SK-N-SH treated with all-trans-retinoic acid at 6 μM for 48 hours (cell line): ENCODE measurements at regions not wholly inside any gene's neighbourhood (a gene's known extent, or its start where the extent isn't known, plus 50 kb on each side); places are given as distances from the start of the nearest gene placed in this dataset.

Experiments
- ATAC-seq: fragments of 200-7000 bp; cut with Tn5 transposase; 3 replicates; pipeline ENCODE4 v1.9.1; 2020; ENCODE audit warnings: mild to moderate bottlenecking, moderate library complexity
- ARNTL ChIP-seq: fragments of 450-650 bp; formaldehyde crosslinking; IDR thresholded peaks from 2 replicates; pipeline ENCODE4 v1.5.0; 2020; ENCODE audit warnings: low read depth, mild to moderate bottlenecking, moderate library complexity, borderline replicate concordance
- BACH2 ChIP-seq: fragments of 250-450 bp; sonication (Bioruptor Pico); IDR thresholded peaks from 2 replicates; pipeline ENCODE4 v1.9.0; 2021; ENCODE audit warnings: mild to moderate bottlenecking, borderline replicate concordance
- CSDC2 ChIP-seq: fragments of 250-450 bp; sonication (Bioruptor Pico); IDR thresholded peaks from 2 replicates; pipeline ENCODE4 v1.5.0; 2020; ENCODE audit warnings: mild to moderate bottlenecking, moderate library complexity
- ESRRG ChIP-seq: fragments of 250-450 bp; sonication (Bioruptor Pico); IDR thresholded peaks from 2 replicates; pipeline ENCODE4 v1.6.1; 2021; ENCODE audit warnings: mild to moderate bottlenecking
- GLIS3 ChIP-seq: fragments of 250-450 bp; sonication (Bioruptor Pico); IDR thresholded peaks from 2 replicates; pipeline ENCODE4 v1.5.0; 2020; ENCODE audit warnings: mild to moderate bottlenecking, moderate library complexity
- ISL1 ChIP-seq: fragments of 250-450 bp; sonication (Bioruptor Pico); IDR thresholded peaks from 2 replicates; pipeline ENCODE4 v2.1.2; 2022; ENCODE audit warnings: mild to moderate bottlenecking, moderate library complexity
- OSR1 ChIP-seq: fragments of 250-450 bp; sonication (Bioruptor Pico); IDR thresholded peaks from 2 replicates; pipeline ENCODE4 v1.8.0; 2022; ENCODE audit warnings: moderate library complexity, mild to moderate bottlenecking, inconsistent platforms
- PPARA ChIP-seq: fragments of 250-450 bp; sonication (Bioruptor Pico); IDR thresholded peaks from 2 replicates; pipeline ENCODE4 v1.5.0; 2020; ENCODE audit warnings: mild to moderate bottlenecking, borderline replicate concordance
- RARB ChIP-seq: fragments of 250-450 bp; sonication (Bioruptor Pico); IDR thresholded peaks from 2 replicates; pipeline ENCODE4 v1.8.0; 2021; ENCODE audit warnings: mild to moderate bottlenecking, moderate library complexity
- SNAI2 ChIP-seq: fragments of 250-450 bp; sonication (Bioruptor Pico); IDR thresholded peaks from 2 replicates; pipeline ENCODE4 v1.5.0; 2020; ENCODE audit warnings: mild to moderate bottlenecking, moderate library complexity
- TCF4 ChIP-seq: fragments of 250-450 bp; sonication (Bioruptor Pico); IDR thresholded peaks from 2 replicates; pipeline ENCODE4 v1.8.0; 2021; ENCODE audit warnings: mild to moderate bottlenecking, moderate library complexity, borderline replicate concordance
- TOX ChIP-seq: fragments of 250-450 bp; sonication (Bioruptor Pico); IDR thresholded peaks from 2 replicates; pipeline ENCODE4 v1.8.0; 2021; ENCODE audit warnings: mild to moderate bottlenecking, moderate library complexity, borderline replicate concordance
- ZC3H10 ChIP-seq: fragments of 250-450 bp; sonication (Bioruptor Pico); IDR thresholded peaks from 2 replicates; pipeline ENCODE4 v1.5.1; 2021; ENCODE audit warnings: mild to moderate bottlenecking, moderate library complexity
- ZFP3 ChIP-seq: fragments of 250-450 bp; sonication (Bioruptor Pico); IDR thresholded peaks from 2 replicates; pipeline ENCODE4 v1.5.0; 2020; ENCODE audit warnings: mild to moderate bottlenecking, moderate library complexity
- ZFP30 ChIP-seq: fragments of 450-650 bp; formaldehyde crosslinking; IDR thresholded peaks from 2 replicates; pipeline ENCODE4 v1.5.0; 2022; ENCODE audit warnings: mild to moderate bottlenecking, moderate library complexity
- ZNF565 ChIP-seq: fragments of 450-650 bp; formaldehyde crosslinking; conservative IDR thresholded peaks from 2 replicates; pipeline ENCODE4 v1.5.0; 2020; ENCODE audit warnings: low read depth, mild to moderate bottlenecking, moderate library complexity
- ZNF70 ChIP-seq: fragments of 450-650 bp; formaldehyde crosslinking; IDR thresholded peaks from 2 replicates; pipeline ENCODE4 v1.5.0; 2020; ENCODE audit warnings: mild to moderate bottlenecking, moderate library complexity
- ZNF8 ChIP-seq: fragments of 450-650 bp; formaldehyde crosslinking; IDR thresholded peaks from 2 replicates; pipeline ENCODE4 v1.5.0; 2020; ENCODE audit warnings: mild to moderate bottlenecking, moderate library complexity
- TF ChIP-seq, protein P1 (sequence below): fragments of 250-450 bp; sonication (Bioruptor Pico); IDR thresholded peaks from 2 replicates; pipeline ENCODE4 v1.8.0; 2021; ENCODE audit warnings: low read depth, mild to moderate bottlenecking, moderate library complexity, borderline replicate concordance
- TF ChIP-seq, protein P2 (sequence below): fragments of 250-450 bp; sonication (Bioruptor Pico); IDR thresholded peaks from 2 replicates; pipeline ENCODE4 v1.5.1; 2021; ENCODE audit warnings: mild to moderate bottlenecking, moderate library complexity
- TF ChIP-seq, protein P3 (sequence below): fragments of 250-450 bp; sonication (Bioruptor Pico); IDR thresholded peaks from 2 replicates; pipeline ENCODE4 v1.5.0; 2020; ENCODE audit warnings: mild to moderate bottlenecking, moderate library complexity
- TF ChIP-seq, protein P4 (sequence below): fragments of 250-450 bp; sonication (Bioruptor Pico); IDR thresholded peaks from 2 replicates; pipeline ENCODE4 v1.8.0; 2020; ENCODE audit warnings: mild to moderate bottlenecking, moderate library complexity, borderline replicate concordance
- TF ChIP-seq, protein P5 (sequence below): fragments of 250-450 bp; sonication (Bioruptor Pico); IDR thresholded peaks from 2 replicates; pipeline ENCODE4 v1.5.1; 2020; ENCODE audit warnings: low read depth, mild to moderate bottlenecking, moderate library complexity

DNA sequence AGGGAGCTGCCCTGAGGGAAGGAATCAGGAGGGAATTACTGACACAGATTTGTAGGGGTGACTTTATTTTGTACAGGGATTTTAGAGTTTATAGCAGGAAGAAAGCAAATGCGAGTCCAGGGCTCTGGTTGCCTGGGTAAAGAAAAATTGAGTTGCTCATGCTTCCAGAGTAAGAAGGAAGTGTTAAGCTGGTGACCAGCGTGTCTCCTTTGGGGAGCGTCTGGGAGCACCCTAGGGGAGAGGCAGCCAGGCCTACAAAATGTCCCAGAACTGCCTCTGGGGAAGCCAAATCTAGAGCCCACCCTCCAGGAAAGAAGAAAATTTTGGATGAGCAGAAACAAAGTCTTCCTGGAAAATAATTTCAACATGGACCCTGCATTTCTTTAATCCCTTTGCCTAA lies 147.0 kb downstream of the VAPA start:
- no peak for TF ChIP-seq TOX
- TF ChIP-seq RARB (CRISPR knock-in tag), result no peak
- TF ChIP-seq ESRRG, result no peak
- no peak for TF ChIP-seq SNAI2
- TF ChIP-seq ZC3H10, result no peak
- TF ChIP-seq TCF4 (CRISPR knock-in tag), result no peak
- no peak for TF ChIP-seq CSDC2
- no peak for TF ChIP-seq GLIS3
- TF ChIP-seq ZNF70 (CRISPR knock-in tag), result no peak
- TF ChIP-seq, protein P1, sequence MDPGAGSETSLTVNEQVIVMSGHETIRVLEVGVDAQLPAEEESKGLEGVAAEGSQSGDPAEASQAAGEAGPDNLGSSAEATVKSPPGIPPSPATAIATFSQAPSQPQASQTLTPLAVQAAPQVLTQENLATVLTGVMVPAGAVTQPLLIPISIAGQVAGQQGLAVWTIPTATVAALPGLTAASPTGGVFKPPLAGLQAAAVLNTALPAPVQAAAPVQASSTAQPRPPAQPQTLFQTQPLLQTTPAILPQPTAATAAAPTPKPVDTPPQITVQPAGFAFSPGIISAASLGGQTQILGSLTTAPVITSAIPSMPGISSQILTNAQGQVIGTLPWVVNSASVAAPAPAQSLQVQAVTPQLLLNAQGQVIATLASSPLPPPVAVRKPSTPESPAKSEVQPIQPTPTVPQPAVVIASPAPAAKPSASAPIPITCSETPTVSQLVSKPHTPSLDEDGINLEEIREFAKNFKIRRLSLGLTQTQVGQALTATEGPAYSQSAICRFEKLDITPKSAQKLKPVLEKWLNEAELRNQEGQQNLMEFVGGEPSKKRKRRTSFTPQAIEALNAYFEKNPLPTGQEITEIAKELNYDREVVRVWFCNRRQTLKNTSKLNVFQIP (CRISPR knock-in tag), result no peak
- TF ChIP-seq ZFP3 (CRISPR knock-in tag), result no peak
- no peak for TF ChIP-seq BACH2 (CRISPR knock-in tag)
- no peak for TF ChIP-seq ARNTL (CRISPR knock-in tag)
- no peak for TF ChIP-seq PPARA
- no peak for ATAC-seq

DNA sequence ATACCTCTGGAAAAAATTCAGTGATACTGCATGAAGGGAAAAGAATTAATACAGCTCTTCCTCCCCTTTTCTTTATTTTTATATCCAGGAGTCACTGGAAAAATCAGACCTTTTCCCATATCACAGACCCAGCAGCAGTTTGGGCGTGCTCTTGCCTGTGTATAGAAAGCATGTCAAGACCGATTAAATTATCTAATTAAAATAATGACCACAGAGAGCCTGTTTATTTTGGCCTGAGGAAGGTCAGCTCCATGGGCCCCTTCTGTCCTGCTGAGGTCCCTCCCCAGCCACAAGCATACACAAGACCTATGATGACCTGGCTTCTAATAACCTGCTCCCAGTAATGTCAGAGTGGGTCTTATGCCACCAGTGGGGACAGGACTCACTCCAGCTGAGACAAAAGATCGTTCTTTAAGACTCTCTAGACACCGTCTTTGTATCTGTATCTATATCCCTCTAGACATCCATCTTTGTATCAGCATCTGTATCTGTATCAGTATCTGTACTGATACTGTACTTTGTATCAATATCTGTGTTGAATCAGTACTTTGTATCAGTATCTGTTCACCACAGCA lies 147.8 kb downstream of the VAPA start:
- peak; percentile 6; the same call in 2 of the 3 replicates for ATAC-seq
- TF ChIP-seq ZNF70 (CRISPR knock-in tag), result no peak
- TF ChIP-seq TCF4 (CRISPR knock-in tag), result no peak
- no peak for TF ChIP-seq CSDC2
- TF ChIP-seq ISL1 (CRISPR knock-in tag), result 0 out of 2 replicates have a peak, but pooled peaks have one; percentile 17
- no peak for TF ChIP-seq ZNF565 (CRISPR knock-in tag)
- no peak for TF ChIP-seq PPARA
- TF ChIP-seq TOX, result no peak
- TF ChIP-seq ZC3H10, result no peak

DNA sequence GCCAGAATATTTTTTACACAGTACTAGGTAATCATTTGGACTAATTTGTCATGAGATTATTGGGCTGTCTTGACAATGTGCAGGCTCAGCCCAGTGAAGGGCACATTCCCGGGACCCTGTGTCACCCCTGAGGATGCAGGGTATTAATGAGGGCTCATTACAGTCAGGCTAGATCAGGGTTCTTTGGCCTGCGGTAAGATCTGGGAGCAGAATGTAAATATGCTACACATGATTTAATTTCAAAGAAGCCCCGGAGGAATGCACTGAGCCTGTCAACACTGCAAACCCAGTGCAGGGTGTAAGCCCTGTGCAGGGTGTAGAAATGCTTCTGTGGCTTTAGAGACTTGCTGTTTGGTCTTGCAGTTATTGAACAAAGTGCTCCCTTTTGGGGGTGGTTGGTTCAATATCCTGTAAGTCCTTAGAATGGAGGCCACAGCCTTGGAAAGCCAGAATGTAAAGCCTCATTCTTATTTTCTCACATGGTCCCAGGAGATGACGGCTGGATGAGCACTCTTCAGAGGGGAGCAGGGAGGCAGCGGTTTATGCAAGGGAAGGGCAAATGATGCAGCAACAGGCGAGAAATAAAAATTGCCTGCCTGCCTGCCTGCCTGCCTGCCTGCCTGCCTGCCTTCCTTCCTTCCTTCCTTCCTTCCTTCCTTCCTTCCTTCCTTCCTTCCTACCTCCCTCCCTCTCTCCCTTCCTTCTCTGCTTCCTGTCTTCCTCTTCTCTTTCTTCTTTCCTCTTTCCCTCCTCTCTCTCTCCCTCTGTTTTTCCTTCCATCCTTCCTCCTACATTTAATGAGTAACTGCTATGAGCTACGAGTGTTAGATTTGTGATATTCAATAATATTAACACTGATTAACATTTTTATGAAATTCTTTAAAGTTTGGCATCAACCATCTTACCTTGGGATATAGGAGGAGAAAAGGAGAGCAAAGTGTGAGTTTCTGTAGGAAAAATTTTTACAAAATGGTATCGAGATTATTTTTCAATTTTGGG lies 148.8 kb downstream of the VAPA start:
- TF ChIP-seq ISL1 (CRISPR knock-in tag) (no peak), GLIS3 (no peak), CSDC2 (no peak), BACH2 (CRISPR knock-in tag) (no peak), OSR1 (CRISPR knock-in tag) (no peak), TCF4 (CRISPR knock-in tag) (no peak), ZNF8 (CRISPR knock-in tag) (no peak), ZC3H10 (no peak), PPARA (no peak), RARB (CRISPR knock-in tag) (no peak), SNAI2 (no peak), ZFP30 (CRISPR knock-in tag) (no peak)
- TF ChIP-seq, protein P2, sequence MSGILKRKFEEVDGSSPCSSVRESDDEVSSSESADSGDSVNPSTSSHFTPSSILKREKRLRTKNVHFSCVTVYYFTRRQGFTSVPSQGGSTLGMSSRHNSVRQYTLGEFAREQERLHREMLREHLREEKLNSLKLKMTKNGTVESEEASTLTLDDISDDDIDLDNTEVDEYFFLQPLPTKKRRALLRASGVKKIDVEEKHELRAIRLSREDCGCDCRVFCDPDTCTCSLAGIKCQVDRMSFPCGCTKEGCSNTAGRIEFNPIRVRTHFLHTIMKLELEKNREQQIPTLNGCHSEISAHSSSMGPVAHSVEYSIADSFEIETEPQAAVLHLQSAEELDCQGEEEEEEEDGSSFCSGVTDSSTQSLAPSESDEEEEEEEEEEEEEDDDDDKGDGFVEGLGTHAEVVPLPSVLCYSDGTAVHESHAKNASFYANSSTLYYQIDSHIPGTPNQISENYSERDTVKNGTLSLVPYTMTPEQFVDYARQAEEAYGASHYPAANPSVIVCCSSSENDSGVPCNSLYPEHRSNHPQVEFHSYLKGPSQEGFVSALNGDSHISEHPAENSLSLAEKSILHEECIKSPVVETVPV (CRISPR knock-in tag), result no peak
- TF ChIP-seq, protein P3, sequence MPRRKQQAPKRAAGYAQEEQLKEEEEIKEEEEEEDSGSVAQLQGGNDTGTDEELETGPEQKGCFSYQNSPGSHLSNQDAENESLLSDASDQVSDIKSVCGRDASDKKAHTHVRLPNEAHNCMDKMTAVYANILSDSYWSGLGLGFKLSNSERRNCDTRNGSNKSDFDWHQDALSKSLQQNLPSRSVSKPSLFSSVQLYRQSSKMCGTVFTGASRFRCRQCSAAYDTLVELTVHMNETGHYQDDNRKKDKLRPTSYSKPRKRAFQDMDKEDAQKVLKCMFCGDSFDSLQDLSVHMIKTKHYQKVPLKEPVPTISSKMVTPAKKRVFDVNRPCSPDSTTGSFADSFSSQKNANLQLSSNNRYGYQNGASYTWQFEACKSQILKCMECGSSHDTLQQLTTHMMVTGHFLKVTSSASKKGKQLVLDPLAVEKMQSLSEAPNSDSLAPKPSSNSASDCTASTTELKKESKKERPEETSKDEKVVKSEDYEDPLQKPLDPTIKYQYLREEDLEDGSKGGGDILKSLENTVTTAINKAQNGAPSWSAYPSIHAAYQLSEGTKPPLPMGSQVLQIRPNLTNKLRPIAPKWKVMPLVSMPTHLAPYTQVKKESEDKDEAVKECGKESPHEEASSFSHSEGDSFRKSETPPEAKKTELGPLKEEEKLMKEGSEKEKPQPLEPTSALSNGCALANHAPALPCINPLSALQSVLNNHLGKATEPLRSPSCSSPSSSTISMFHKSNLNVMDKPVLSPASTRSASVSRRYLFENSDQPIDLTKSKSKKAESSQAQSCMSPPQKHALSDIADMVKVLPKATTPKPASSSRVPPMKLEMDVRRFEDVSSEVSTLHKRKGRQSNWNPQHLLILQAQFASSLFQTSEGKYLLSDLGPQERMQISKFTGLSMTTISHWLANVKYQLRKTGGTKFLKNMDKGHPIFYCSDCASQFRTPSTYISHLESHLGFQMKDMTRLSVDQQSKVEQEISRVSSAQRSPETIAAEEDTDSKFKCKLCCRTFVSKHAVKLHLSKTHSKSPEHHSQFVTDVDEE (CRISPR knock-in tag), result no peak
- TF ChIP-seq, protein P1 (CRISPR knock-in tag), result no peak
- TF ChIP-seq, protein P4, sequence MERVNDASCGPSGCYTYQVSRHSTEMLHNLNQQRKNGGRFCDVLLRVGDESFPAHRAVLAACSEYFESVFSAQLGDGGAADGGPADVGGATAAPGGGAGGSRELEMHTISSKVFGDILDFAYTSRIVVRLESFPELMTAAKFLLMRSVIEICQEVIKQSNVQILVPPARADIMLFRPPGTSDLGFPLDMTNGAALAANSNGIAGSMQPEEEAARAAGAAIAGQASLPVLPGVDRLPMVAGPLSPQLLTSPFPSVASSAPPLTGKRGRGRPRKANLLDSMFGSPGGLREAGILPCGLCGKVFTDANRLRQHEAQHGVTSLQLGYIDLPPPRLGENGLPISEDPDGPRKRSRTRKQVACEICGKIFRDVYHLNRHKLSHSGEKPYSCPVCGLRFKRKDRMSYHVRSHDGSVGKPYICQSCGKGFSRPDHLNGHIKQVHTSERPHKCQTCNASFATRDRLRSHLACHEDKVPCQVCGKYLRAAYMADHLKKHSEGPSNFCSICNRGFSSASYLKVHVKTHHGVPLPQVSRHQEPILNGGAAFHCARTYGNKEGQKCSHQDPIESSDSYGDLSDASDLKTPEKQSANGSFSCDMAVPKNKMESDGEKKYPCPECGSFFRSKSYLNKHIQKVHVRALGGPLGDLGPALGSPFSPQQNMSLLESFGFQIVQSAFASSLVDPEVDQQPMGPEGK (CRISPR knock-in tag), result no peak
- TF ChIP-seq, protein P5, sequence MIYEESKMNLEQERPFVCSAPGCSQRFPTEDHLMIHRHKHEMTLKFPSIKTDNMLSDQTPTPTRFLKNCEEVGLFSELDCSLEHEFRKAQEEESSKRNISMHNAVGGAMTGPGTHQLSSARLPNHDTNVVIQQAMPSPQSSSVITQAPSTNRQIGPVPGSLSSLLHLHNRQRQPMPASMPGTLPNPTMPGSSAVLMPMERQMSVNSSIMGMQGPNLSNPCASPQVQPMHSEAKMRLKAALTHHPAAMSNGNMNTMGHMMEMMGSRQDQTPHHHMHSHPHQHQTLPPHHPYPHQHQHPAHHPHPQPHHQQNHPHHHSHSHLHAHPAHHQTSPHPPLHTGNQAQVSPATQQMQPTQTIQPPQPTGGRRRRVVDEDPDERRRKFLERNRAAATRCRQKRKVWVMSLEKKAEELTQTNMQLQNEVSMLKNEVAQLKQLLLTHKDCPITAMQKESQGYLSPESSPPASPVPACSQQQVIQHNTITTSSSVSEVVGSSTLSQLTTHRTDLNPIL (CRISPR knock-in tag), result no peak
- peak; percentile 75 for ATAC-seq
